HG03342 (cell line): ENCODE measurements at regions not wholly inside any gene's neighbourhood (a gene's known extent, or its start where the extent isn't known, plus 50 kb on each side); places are given as distances from the start of the nearest gene placed in this dataset.

Experiments
- ATAC-seq: cut with Tn5 transposase; IDR thresholded peaks from one replicate; pipeline ENCODE4 v1.9.1; 2021; ENCODE audit warnings: mild to moderate bottlenecking, moderate library complexity; ENCODE audit not compliant: unreplicated experiment

DNA sequence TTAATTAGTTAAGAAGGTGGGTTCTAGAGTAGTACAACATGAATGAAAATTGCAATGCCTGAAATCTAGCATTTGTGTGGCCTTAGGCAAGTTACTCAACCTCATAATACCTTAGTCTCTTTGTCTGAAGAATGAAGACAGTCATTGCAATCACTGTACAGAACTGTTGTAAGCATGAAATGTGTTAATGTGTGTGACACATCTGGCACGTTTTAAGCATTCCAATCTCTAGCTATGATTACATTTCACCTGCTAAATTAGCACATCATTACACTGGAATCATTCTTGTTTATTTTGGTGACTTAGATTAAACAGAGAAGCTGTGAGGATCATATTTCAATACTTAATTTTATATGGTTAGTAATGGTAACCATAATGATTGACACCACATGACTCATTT, 629.7 kb upstream of the KIF2B start:
- ATAC-seq: no peak

- ATAC-seq: no peak
Observed at GRCh38 chr17:53191878-53192277, 630.8 kb upstream of the KIF2B start.

DNA sequence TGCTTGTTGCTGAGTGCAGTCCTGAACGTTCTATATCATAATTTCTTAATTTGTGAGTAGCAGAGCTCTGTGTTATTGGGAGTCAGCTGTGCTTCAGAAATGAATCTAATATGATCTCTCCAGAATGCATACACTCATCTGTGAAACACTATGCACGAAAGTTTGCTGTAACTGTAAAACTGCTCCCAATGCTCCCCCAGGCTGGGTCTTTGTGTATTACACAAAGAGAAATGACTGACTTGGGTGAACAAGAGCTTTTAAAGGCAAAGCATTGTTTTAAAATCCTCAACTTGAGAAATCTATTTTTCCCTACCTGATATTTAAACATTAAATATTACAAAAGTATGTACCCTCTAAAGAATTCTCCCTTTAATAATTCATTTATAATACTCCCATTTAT, 636.7 kb upstream of the KIF2B start:
- ATAC-seq: no peak

DNA sequence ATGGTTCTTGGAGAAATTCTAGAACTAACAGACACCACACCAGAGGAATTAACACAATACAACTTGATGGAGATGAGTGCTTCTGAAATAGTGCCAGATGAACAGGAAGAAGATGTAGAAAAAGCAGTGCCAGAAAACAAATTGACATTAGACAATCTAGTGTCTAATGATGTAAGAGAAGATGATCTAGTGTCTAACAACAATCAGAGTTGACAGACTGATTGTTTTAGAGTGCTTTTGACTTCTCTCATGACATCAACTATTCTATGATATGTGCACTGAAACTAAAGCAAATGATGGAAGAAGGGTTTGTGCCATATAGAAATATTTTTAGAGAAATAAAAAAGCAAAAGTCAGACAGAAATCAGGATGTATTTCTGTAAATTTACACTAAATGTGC, 646.1 kb upstream of the KIF2B start:
- ATAC-seq: no peak

- ATAC-seq: no peak
Observed at GRCh38 chr17:53168413-53168812, 654.3 kb upstream of the KIF2B start.

DNA sequence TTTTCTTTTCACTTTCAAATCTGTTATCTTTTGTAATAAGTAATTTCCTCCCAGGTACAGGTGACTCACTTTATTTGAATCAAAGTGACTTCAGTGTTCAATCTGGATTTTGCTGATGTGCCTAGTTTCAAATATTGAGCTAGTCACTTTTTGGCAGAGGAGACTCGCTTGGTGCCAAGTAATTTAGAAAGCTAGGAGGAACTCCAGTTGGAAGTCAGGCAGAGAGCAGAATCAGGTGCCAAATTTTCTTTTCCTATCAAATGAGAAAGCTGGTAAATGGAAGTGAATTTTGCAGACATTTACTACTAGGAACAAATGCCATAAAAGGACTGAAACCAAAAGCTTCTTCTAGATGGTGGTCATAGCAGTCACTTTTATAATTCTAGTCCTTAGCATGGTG, 656.0 kb upstream of the KIF2B start:
- no peak for ATAC-seq

DNA sequence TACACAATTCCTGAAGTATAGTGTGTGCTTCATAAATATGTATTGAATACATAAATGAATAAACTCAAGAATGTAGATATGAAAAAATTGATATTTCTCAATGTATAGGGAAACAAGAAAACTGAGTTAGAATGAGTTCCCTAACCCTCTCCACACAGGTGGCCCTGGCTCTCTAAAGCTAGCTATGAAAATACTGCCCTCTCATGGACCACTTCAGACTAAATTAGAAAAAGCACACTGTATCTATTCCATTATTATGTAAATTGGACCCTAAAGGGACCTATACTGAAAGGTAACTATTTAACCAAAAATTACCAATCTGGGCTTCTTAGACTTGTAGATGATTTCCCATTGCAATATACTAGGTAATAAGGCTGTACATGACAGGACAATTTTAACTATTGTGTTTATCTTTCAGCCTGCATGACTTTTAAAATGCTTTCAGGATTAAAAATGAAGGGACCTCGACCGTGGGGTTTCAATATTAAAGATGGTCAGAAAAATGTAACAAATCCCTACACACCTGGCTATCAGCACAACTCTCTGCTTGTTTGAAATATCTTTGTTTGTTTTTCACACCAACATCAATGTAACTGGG, 672.5 kb upstream of the KIF2B start:
- no peak for ATAC-seq

DNA sequence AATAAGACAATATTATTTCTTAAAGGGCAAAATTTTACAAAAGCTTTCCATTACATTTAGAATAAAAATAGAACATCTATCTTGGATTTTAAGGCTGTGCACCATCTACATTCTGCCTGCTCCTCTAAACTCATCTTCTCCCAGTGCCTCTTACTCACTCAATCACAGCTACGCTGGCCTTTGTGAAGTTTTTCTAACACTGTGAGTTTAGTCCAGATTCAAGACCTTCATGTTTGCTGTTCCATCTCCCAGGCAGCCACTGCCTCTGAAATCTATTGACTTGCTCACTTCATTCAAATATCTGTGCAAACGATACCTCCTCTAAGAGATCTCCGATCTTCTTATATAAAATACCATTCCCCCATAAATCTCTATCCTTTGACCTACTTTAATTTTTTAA, 673.4 kb upstream of the KIF2B start:
- no peak for ATAC-seq

- no peak for ATAC-seq
Observed at GRCh38 chr17:53148058-53148457, 674.7 kb upstream of the KIF2B start.

GRCh38 chr17:53142890-53143289, 679.8 kb upstream of the KIF2B start:
- ATAC-seq: no peak

- no peak for ATAC-seq
Observed at GRCh38 chr17:53141731-53142130, 681.0 kb upstream of the KIF2B start.

- ATAC-seq: no peak
Observed at GRCh38 chr17:53141280-53141679, 681.4 kb upstream of the KIF2B start.

DNA sequence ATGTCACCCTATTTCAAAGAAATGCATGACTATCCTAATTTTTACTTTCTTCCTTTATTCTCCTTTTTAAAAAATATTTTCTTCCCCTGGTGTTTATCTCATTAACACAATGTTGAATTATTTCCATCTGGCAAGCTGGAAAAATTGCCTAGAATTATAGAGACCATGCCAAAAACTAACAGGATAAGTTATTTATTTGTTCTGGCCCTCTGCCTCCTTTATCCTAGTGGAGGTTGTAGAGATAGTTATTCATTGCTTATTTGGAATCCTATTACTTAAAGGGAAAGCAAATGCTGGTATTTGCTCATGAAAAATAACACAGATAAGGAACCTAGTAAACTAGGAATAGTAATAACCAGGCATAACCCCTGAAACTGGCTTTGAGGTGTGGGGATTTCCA, 684.9 kb upstream of the KIF2B start:
- ATAC-seq: no peak

DNA sequence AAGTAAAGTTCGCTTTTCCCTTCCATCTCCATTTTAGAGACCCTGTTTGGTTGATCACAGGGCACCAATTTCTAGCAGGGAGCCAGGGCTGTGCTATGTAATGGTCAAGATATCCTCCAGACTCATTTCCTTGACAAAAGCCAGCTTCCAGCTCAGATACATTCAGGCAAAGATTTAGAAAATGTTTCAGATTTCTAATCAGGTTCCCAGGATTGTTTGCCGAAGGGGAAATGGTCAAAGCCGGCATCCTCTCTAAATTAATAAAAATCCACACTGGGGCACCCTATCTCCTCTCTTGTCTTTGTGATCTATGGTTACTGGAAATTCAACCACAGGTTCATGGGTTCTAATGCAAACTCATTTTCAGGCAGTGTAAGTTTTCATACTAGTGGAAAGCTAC, 686.8 kb upstream of the KIF2B start:
- ATAC-seq: no peak

GRCh38 chr17:53134548-53134947, 688.2 kb upstream of the KIF2B start:
- ATAC-seq: no peak

DNA sequence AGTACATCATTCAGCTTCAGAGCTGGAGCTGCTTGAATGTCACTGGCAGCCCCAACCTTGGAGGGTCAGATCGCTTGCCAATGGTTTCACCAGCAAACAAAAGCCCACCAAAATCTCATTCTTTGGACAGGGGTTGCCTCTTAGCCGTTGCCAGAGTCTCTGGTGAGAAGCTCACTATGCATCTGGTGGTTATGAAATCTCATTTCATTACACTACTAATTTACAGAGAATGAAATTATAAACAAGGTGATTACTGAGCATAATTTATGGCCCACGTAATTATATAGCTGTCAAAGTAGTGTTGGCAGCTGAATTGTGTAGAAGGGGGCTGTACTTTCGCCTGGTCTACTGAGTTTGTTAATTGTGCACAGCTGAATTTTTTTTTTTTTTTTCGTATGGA, 688.9 kb upstream of the KIF2B start:
- no peak for ATAC-seq

DNA sequence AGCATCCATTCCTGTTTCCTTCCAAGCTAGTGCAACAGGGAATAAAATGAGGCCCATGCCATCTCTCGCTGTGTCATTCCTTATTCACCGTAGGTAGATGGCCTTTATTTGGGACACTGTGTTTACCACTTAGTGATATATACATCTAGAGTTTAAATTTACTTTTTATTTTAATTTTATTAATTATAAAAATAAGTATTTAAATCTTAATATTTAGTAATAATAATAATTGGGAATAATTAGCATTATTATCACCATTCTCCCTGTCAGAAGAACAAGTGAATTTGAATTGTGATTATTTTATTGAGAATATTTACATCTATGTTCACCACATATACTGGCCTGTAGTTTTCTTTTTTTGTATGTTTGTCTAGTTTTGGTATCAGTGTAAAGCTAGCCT, 692.9 kb upstream of the KIF2B start:
- ATAC-seq: no peak

- no peak for ATAC-seq
Observed at GRCh38 chr17:53127331-53127730, 695.4 kb upstream of the KIF2B start.

DNA sequence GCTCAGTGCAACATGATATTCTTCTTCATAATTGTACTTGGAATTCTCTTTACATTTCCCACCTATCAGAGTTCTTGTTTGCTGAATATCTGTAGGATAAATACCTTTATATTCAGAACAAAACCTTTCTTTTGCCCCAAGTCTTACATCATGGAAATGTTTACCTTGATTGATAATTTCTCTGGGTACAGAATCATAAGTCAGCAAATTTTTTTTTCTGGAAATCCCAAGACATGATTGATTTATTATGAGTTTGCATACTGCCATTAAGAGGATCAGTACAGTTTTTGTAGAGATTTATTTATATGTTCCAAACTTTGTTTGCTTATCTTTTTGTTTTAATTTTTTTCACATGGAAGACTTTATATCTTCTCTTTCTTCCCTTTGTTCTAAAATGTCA, 699.8 kb upstream of the KIF2B start:
- no peak for ATAC-seq

- no peak for ATAC-seq
Observed at GRCh38 chr17:53119773-53120172, 703.0 kb upstream of the KIF2B start.

DNA sequence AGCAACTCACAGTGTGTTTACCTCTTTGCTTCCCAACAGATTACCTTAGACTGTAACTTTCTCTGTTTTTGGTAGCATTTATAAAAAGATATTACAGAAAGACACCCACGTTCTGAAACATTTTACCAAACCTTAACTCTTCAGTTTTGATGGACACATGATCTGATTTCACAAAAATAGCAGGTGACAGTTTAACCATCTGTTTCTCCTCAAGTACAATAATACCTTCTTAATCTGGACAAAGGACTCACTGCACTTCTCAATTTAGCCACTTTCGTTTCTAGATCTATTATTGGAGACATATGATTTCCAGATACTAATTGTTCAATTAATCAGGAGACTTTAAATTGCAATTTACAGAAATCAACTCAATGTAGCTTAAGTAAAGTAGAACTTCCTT, 703.8 kb upstream of the KIF2B start:
- ATAC-seq: no peak

DNA sequence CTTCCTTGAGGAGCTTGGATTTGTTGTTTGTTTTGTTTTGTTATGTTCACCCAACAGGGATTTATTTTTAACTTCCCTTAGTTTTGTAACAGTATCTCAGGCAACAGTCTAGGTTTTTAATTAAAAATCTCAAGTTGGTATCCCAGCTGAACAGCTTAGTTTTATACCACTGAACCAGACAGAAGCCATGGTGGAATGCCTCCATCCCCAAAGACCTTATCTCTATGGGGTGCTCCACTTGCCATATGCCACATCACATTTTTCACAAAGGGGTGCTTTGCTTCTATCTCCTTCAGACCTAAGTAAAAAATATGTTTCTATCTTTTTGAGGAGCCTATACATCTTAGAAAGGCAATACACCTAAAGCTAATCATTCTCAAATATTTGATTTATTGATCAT, 715.8 kb upstream of the KIF2B start:
- ATAC-seq: no peak

DNA sequence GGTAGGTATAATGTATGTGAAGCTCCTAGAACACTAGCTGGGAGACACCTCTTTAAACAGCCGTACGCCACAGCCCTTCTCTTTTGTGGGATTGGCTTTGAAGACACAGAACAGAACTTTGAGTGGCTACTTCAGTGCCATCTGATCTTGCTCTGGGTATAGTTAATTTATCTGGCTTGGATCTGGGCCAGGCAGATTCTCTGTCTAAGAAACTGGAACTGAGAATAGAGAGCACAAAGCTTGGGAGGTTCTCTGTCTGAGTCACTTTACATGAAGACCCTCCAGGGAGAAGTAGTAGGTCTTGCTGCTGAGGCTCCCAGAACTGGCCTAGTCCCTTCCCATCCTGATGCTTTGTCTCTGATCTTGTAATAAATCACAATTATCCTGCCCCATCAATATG, 721.0 kb upstream of the KIF2B start:
- no peak for ATAC-seq

DNA sequence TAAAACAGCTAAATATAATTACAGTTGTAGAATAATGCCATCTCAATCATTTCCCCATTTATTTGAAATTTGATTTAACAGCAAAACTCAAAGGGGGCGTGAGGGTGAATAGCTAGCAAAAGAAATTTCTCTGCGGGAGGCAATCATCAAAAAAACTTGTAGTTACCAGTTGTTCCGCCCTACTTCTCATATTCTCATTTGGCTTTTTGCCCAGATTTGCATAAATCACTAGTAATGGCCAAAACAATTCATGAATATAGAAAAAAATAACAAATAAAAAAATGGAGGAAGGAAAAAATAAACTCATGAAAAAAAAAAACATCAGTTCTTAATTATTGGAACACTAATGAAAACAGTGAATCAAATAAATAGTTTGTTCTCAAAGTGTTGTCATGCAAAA, 722.6 kb upstream of the KIF2B start:
- ATAC-seq: no peak
